Tibial nerve (tissue), 4 donors: ENCODE measurements at regions not wholly inside any gene's neighbourhood (a gene's known extent, or its start where the extent isn't known, plus 50 kb on each side); places are given as distances from the start of the nearest gene placed in this dataset.

Experiments
- CTCF ChIP-seq, 5 experiments: fragments of 200-600 bp in 3 of 5; fragments of 450-650 bp in 2 of 5; sonication (generic) in 3 of 5; IDR thresholded peaks; one replicate each; pipeline ENCODE4 v1.5.1; 2016 to 2019; ENCODE audit warnings: antibody characterized with exemption in 5 of 5, mild to moderate bottlenecking in 3 of 5, moderate library complexity in 2 of 5
- EP300 ChIP-seq, 2 donors: sonication (generic); formaldehyde crosslinking; IDR thresholded peaks; one replicate each; pipeline ENCODE4 v1.6.1; 2017; ENCODE audit warnings: antibody characterized with exemption in 2 of 2, mild to moderate bottlenecking in 1 of 2
- POLR2A ChIP-seq, 2 donors: fragments of 450-650 bp; IDR thresholded peaks; one replicate each; pipeline ENCODE4 v1.6.1; 2017; ENCODE audit warnings: antibody characterized with exemption in 2 of 2, mild to moderate bottlenecking in 2 of 2, moderate library complexity in 2 of 2

GRCh38 chr5:173735691-173736090, 119.2 kb upstream of the BOD1 start:
- no peak for TF ChIP-seq CTCF (IDR thresholded peaks at IDR 0.05)
- no peak for TF ChIP-seq POLR2A (IDR thresholded peaks at IDR 0.05)
- TF ChIP-seq EP300 (IDR thresholded peaks at IDR 0.05) = no peak
